Suprapubic skin (tissue), 4 donors: ENCODE measurements at regions not wholly inside any gene's neighbourhood (a gene's known extent, or its start where the extent isn't known, plus 50 kb on each side); places are given as distances from the start of the nearest gene placed in this dataset.

Experiments
- DNase-seq, 2 donors: peaks; one replicate each; pipeline ENCODE4 v3.0.0-alpha.2; 2019; ENCODE audit warnings: low spot score in 2 of 2
- H3K27ac ChIP-seq: fragments of 200-600 bp; sonication (generic); one replicate; pipeline ENCODE4 v1.5.1; 2019
- H3K27me3 ChIP-seq: fragments of 200-600 bp; sonication (generic); one replicate; pipeline ENCODE4 v1.5.1; 2019
- H3K36me3 ChIP-seq: fragments of 200-600 bp; sonication (generic); one replicate; pipeline ENCODE4 v1.5.1; 2019
- H3K4me1 ChIP-seq: fragments of 200-600 bp; sonication (generic); one replicate; pipeline ENCODE4 v1.5.1; 2019
- H3K4me3 ChIP-seq: fragments of 200-600 bp; sonication (generic); one replicate; pipeline ENCODE4 v1.5.1; 2019; ENCODE audit warnings: mild to moderate bottlenecking
- H3K9me3 ChIP-seq: fragments of 200-600 bp; sonication (generic); one replicate; pipeline ENCODE4 v1.5.1; 2019
- EP300 ChIP-seq: sonication (generic); formaldehyde crosslinking; IDR thresholded peaks from one replicate; pipeline ENCODE4 v1.6.1; 2017; ENCODE audit warnings: antibody characterized with exemption
- POLR2A ChIP-seq, 2 donors: fragments of 450-650 bp; IDR thresholded peaks; one replicate each; pipeline ENCODE4 v1.6.1; 2017; ENCODE audit warnings: antibody characterized with exemption in 2 of 2, mild to moderate bottlenecking in 2 of 2, moderate library complexity in 2 of 2
- POLR2AphosphoS5 ChIP-seq, 3 donors: sonication (generic); formaldehyde crosslinking; IDR thresholded peaks; one replicate each; pipeline ENCODE4 v1.6.1; 2017; ENCODE audit warnings: antibody characterized with exemption in 3 of 3
- WGBS: methylation state at CpG from one replicate; pipeline ENCODE4 v1.1.5; 2018; 5-methylcytosine and 5-hydroxymethylcytosine counted together
- TF ChIP-seq, protein P1 (sequence below), 2 donors: fragments of 200-600 bp in 1 of 2; fragments of 450-650 bp in 1 of 2; sonication (generic) in 1 of 2; IDR thresholded peaks; one replicate each; pipeline ENCODE4 v1.5.1; 2016 to 2019; ENCODE audit warnings: antibody characterized with exemption in 2 of 2, mild to moderate bottlenecking in 1 of 2, moderate library complexity in 1 of 2

DNA sequence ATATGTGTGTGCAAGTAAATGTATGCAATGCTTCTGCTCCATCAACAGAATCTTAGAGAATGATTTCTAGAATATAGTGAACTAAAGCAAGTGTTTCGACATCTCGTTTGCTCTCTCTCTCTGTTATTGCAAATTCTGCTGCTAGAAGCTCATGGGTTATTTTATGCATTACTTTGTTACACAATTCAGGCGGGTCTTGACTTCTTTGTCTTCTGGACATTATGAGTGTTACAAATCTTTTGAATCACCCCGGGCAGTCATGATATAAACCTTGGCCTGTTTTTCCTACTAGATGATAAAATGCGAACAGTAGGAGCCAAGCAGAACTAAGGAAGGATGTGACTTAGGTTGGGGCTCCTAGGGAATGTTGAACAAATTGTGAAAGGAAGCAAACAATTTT, 166.4 kb upstream of the SFRP2 start:
- TF ChIP-seq EP300, result no peak
- no peak for TF ChIP-seq POLR2A (IDR thresholded peaks at IDR 0.05)
- TF ChIP-seq, protein P1, sequence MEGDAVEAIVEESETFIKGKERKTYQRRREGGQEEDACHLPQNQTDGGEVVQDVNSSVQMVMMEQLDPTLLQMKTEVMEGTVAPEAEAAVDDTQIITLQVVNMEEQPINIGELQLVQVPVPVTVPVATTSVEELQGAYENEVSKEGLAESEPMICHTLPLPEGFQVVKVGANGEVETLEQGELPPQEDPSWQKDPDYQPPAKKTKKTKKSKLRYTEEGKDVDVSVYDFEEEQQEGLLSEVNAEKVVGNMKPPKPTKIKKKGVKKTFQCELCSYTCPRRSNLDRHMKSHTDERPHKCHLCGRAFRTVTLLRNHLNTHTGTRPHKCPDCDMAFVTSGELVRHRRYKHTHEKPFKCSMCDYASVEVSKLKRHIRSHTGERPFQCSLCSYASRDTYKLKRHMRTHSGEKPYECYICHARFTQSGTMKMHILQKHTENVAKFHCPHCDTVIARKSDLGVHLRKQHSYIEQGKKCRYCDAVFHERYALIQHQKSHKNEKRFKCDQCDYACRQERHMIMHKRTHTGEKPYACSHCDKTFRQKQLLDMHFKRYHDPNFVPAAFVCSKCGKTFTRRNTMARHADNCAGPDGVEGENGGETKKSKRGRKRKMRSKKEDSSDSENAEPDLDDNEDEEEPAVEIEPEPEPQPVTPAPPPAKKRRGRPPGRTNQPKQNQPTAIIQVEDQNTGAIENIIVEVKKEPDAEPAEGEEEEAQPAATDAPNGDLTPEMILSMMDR (IDR thresholded peaks at IDR 0.05), result no peak
- no peaks in the 10 kb centered on the region for H3K4me1 ChIP-seq
- no peak overlapping the region for H3K4me3 ChIP-seq
- H3K27me3 ChIP-seq, result no peaks in the 10 kb centered on the region
- DNase-seq, result no peak
- no peaks in the 10 kb centered on the region for H3K9me3 ChIP-seq
- no peaks in the 10 kb centered on the region for H3K36me3 ChIP-seq
- no peak overlapping the region for H3K27ac ChIP-seq
- 94% methylated on average over 5 of the region's 5 CpGs for WGBS

DNA sequence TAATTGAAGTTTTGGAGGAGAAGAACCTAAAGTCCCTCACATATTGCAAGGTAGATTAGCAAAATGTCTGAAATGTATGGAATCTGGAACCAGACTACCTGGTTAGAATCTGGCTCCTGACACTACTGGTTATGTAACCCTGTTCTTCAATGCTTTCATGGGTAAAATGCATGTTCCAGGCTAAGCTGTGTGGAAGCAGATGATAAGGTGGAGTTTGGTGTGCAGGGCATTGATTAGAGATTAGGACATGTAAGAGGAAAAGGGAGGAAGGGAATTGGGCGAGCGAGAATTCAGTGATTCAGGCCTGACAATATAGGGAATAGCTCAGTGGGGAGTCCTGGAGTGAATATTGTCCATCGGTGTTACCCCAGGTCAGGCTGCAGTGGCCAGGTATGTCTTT, 165.8 kb upstream of the SFRP2 start:
- no peak overlapping the region for H3K4me3 ChIP-seq
- no peak for DNase-seq
- no peaks in the 10 kb centered on the region for H3K27me3 ChIP-seq
- no peaks in the 10 kb centered on the region for H3K36me3 ChIP-seq
- no peaks in the 10 kb centered on the region for H3K4me1 ChIP-seq
- no peak overlapping the region for H3K27ac ChIP-seq
- 88% methylated on average over 3 of the region's 3 CpGs for WGBS
- no peaks in the 10 kb centered on the region for H3K9me3 ChIP-seq
- no peak for TF ChIP-seq EP300
- TF ChIP-seq POLR2A (IDR thresholded peaks at IDR 0.05), result no peak
- TF ChIP-seq POLR2AphosphoS5 (IDR thresholded peaks at IDR 0.05), result no peak
- TF ChIP-seq, protein P1 (IDR thresholded peaks at IDR 0.05), result no peak

DNA sequence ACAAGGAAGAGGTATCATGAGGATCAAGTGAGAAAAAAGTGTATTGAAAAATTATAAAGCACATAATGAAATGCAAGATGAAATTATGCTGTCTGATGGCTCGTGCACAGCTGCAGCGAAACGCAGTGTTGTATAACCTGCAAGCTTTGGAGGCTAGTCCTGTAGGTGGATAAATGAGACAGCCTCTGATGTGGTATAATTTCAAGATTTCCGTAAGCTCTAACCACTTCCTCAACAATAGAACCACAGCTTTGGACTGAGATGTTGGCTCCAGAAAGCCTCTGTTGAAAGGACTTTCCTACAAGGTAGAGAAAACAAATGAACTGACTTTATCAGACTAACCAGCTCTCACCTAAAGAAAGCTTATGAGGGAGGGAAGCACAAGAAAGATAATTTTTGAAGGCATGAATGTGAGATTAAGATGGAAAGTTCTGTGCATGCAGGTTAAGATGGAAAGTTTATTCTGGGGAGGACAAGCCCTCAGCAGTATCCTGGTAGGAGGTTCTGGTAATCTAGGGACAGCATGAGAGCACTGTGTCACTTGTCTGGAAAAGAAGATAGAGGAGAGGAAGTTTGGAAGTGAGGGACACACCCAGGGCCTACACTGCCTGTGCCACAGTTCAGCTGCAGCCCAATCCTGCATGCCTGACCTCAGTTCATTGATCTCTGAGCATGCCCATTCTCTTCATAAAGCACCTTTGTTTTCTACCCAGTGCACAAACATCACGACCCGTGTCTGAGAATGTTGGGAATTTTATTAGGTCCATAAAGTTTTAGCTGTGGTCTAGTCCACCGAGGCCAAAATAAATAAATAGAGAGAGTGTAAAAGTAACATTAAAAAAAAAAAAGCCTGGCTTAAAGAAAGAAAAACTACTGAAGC, 161.5 kb upstream of the SFRP2 start:
- WGBS, result 63% methylated on average over 7 of the region's 7 CpGs
- Histone ChIP-seq H3K4me1 (no peaks in the 10 kb centered on the region), H3K9me3 (no peaks in the 10 kb centered on the region), H3K27ac (no peak overlapping the region), H3K27me3 (no peaks in the 10 kb centered on the region), H3K4me3 (no peak overlapping the region), H3K36me3 (no peaks in the 10 kb centered on the region)
- DNase-seq, result no peak
- TF ChIP-seq, protein P1 (IDR thresholded peaks at IDR 0.05), result no peak
- TF ChIP-seq POLR2AphosphoS5 (IDR thresholded peaks at IDR 0.05) (no peak), POLR2A (IDR thresholded peaks at IDR 0.05) (no peak), EP300 (no peak)

DNA sequence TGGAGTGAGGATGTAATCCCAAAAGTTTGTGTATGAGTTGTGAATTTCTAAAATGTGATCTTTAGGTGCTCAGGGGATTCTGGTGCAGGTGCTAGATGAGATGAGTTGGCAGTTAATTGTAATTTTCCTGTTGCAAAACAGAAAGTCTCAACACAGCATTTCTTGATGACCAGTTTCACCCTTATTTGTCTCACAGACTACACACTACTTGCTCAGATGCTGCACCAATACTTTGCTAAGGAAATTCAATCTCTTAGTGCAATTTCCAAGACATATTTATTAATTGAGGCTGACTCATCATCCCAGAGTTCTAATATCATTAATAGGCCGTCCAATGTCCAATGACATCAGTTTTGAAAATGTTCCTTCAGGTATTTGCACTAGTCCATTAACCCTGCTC, 159.2 kb upstream of the SFRP2 start:
- 85% methylated on average over 1 of the region's 1 CpG for WGBS
- H3K27ac ChIP-seq, result no peak overlapping the region
- H3K4me3 ChIP-seq, result no peak overlapping the region
- no peak for DNase-seq
- no peaks in the 10 kb centered on the region for H3K36me3 ChIP-seq
- no peaks in the 10 kb centered on the region for H3K9me3 ChIP-seq
- TF ChIP-seq EP300, result no peak
- TF ChIP-seq POLR2AphosphoS5 (IDR thresholded peaks at IDR 0.05), result no peak
- TF ChIP-seq POLR2A (IDR thresholded peaks at IDR 0.05), result no peak
- TF ChIP-seq, protein P1 (IDR thresholded peaks at IDR 0.05), result no peak
- H3K27me3 ChIP-seq, result no peaks in the 10 kb centered on the region
- no peaks in the 10 kb centered on the region for H3K4me1 ChIP-seq

DNA sequence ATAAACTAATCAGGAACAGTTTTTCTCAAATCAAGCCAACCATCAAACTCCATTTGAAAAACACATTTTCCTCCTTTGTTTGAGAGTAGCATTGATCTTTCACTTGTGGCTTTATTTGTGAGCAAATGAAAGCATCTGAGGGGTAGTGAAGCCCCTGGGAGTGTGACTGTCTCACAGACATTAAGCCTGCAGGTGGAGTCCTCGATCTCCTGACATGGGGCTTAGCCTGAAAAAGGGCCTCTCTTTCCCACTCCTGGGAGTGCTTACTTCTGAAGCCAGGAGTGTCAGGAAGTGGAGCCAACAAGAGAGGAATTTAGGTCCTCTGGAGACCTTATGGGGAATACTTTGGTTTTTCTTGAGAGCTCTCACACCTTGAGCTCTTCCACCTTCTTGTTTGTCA, 158.2 kb upstream of the SFRP2 start:
- no peak for TF ChIP-seq POLR2A (IDR thresholded peaks at IDR 0.05)
- TF ChIP-seq, protein P1 (IDR thresholded peaks at IDR 0.05), result no peak
- TF ChIP-seq EP300, result no peak
- TF ChIP-seq POLR2AphosphoS5 (IDR thresholded peaks at IDR 0.05), result no peak
- H3K4me1 ChIP-seq, result no peaks in the 10 kb centered on the region
- no peak overlapping the region for H3K27ac ChIP-seq
- no peak overlapping the region for H3K4me3 ChIP-seq
- H3K27me3 ChIP-seq, result no peaks in the 10 kb centered on the region
- H3K9me3 ChIP-seq, result no peaks in the 10 kb centered on the region
- DNase-seq, result no peak
- no peaks in the 10 kb centered on the region for H3K36me3 ChIP-seq
- 71% methylated on average over 1 of the region's 1 CpG for WGBS
